ENCODE measurements at regions not wholly inside any gene's neighbourhood (a gene's known extent, or its start where the extent isn't known, plus 50 kb on each side); places are given as distances from the start of the nearest gene placed in this dataset.

GRCh38 chr7:18401757-18402156 lies 93.8 kb upstream of the HDAC9 start:
- Histone ChIP-seq H3K36me3 (ENCODE audit: insufficient read depth, low read length) (no peaks in the 10 kb centered on the region), H3K4me1 (ENCODE audit: control insufficient read depth, insufficient read depth, low read length) (peaks cover 14% of the 10 kb centered on the region), H3K9ac (ENCODE audit: low read depth, low read length) (no peak overlapping the region), H3K4me3 (ENCODE audit: low read length) (no peak overlapping the region), H3K9me3 (replicated peaks; ENCODE audit: low read length) (no peaks in the 10 kb centered on the region), H3K27me3 (ENCODE audit: control insufficient read depth, insufficient read depth, low read length) (no peaks in the 10 kb centered on the region), H3K4me2 (ENCODE audit: low read length) (no peak overlapping the region)

GRCh38 chr7:18402488-18403183 lies 92.9 kb upstream of the HDAC9 start:
- no peaks in the 10 kb centered on the region for H3K9me3 ChIP-seq (replicated peaks; ENCODE audit: low read length)
- H3K9ac ChIP-seq (ENCODE audit: low read depth, low read length): no peak overlapping the region
- H3K4me1 ChIP-seq (ENCODE audit: control insufficient read depth, insufficient read depth, low read length): peaks cover 14% of the 10 kb centered on the region
- no peak overlapping the region for H3K4me3 ChIP-seq (ENCODE audit: low read length)
- no peak overlapping the region for H3K4me2 ChIP-seq (ENCODE audit: low read length)
- H3K27me3 ChIP-seq (ENCODE audit: control insufficient read depth, insufficient read depth, low read length): no peaks in the 10 kb centered on the region
- no peaks in the 10 kb centered on the region for H3K36me3 ChIP-seq (ENCODE audit: insufficient read depth, low read length)

DNA sequence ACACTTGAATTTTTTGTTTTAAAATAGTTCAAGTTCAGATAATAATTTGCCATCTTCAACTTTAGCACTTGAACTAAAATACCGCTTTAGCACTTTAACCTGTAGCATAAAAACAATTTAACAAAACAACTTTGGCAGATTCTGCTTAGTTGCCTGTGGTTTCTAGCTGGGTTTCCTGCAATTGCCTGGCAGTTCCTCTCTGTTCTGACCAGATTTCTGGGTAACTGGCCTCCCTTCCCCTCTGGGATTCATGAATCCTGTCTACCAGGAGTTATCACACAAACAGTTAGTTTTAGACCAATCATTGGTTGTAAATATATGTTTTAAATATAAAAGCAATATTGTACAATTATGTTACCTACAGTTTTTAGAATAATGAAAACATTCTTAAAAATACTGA lies 89.8 kb upstream of the HDAC9 start:
- Histone ChIP-seq H3K4me2 (ENCODE audit: low read length) (no peak overlapping the region), H3K4me1 (ENCODE audit: control insufficient read depth, insufficient read depth, low read length) (peaks cover 24% of the 10 kb centered on the region), H3K27me3 (ENCODE audit: control insufficient read depth, insufficient read depth, low read length) (no peaks in the 10 kb centered on the region), H3K4me3 (ENCODE audit: low read length) (no peak overlapping the region), H3K36me3 (ENCODE audit: insufficient read depth, low read length) (no peaks in the 10 kb centered on the region), H3K9me3 (replicated peaks; ENCODE audit: low read length) (no peaks in the 10 kb centered on the region), H3K9ac (ENCODE audit: low read depth, low read length) (no peak overlapping the region)

DNA sequence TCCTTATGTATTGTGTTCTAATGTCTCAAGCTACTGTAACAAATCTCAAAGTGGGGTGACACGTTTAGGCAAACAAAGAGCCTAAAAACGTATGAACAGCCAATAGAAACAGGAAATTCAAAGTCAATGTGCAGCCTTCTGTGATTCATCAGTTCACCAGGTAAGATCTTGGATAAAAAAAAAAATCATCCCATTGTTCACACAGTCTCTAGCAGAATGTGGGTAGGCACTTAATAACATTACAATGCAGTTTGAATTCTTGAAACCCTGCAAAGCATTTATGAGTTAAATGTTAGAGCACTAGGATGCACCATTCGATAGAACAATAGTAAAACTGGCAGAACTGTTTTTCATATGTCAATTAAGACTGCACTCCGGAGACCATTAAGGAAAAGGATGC lies 88.2 kb upstream of the HDAC9 start:
- H3K27me3 ChIP-seq (ENCODE audit: control insufficient read depth, insufficient read depth, low read length): no peaks in the 10 kb centered on the region
- H3K9ac ChIP-seq (ENCODE audit: low read depth, low read length): no peak overlapping the region
- H3K4me1 ChIP-seq (ENCODE audit: control insufficient read depth, insufficient read depth, low read length): peaks cover 22% of the 10 kb centered on the region
- H3K4me2 ChIP-seq (ENCODE audit: low read length): no peak overlapping the region
- no peak overlapping the region for H3K4me3 ChIP-seq (ENCODE audit: low read length)
- H3K36me3 ChIP-seq (ENCODE audit: insufficient read depth, low read length): no peaks in the 10 kb centered on the region
- H3K9me3 ChIP-seq (replicated peaks; ENCODE audit: low read length): no peaks in the 10 kb centered on the region

DNA sequence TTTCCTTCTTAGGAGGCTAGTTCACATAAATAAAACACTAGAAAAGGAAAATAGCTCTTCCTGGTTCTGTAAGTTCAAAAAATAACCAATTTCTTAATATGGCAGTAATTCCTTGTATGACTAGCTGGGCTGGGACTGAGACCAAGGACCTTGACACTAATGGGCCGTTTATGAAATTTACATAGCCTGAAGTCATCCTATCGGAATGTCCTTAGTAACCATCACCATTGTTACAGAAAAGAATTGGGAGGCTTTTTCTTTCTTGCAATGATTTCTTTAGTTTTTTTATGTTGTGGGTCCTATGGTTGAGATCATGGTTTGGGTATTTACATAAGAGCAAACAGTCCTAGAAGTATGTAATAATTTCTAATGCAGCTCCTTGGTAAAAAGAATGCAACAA lies 87.1 kb upstream of the HDAC9 start:
- H3K9me3 ChIP-seq (replicated peaks; ENCODE audit: low read length): no peaks in the 10 kb centered on the region

DNA sequence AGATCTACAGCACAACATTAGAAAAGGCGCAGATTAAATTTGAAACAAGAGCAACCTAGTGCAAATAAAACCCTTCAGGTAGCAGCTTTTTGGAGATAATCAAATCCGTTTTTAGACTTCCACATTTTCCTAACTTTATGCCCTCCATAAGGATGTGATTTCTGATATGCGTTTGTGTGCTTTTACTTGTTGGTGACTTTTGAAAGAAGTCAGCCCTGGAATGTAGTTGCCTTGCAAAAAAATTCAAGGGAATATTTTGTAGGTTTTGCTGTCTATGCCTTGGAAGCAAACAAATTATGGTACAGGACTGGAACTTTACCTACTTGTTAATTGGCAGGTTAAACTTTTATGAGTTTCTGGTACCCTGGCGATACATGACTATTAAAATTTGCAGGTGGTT lies 86.7 kb upstream of the HDAC9 start:
- H3K4me2 ChIP-seq (ENCODE audit: low read length): peak overlapping the region; percentile 10
- H3K27me3 ChIP-seq (ENCODE audit: control insufficient read depth, insufficient read depth, low read length): no peaks in the 10 kb centered on the region
- H3K4me1 ChIP-seq (ENCODE audit: control insufficient read depth, insufficient read depth, low read length): peaks cover 14% of the 10 kb centered on the region
- H3K4me3 ChIP-seq (ENCODE audit: low read length): no peak overlapping the region
- no peaks in the 10 kb centered on the region for H3K36me3 ChIP-seq (ENCODE audit: insufficient read depth, low read length)
- H3K9me3 ChIP-seq (replicated peaks; ENCODE audit: low read length): no peaks in the 10 kb centered on the region
- no peak overlapping the region for H3K9ac ChIP-seq (ENCODE audit: low read depth, low read length)

More for the DNA sequence above, 87.1 kb upstream of the HDAC9 start:
- Histone ChIP-seq H3K9ac (ENCODE audit: low read depth, low read length) (no peak overlapping the region), H3K4me3 (ENCODE audit: low read length) (no peak overlapping the region), H3K27me3 (ENCODE audit: control insufficient read depth, insufficient read depth, low read length) (no peaks in the 10 kb centered on the region), H3K36me3 (ENCODE audit: insufficient read depth, low read length) (no peaks in the 10 kb centered on the region), H3K4me1 (ENCODE audit: control insufficient read depth, insufficient read depth, low read length) (peaks cover 14% of the 10 kb centered on the region), H3K4me2 (ENCODE audit: low read length) (peak overlapping the region; percentile 10)

- H3K4me1 ChIP-seq (ENCODE audit: control insufficient read depth, insufficient read depth, low read length): peaks cover 8% of the 10 kb centered on the region
- H3K36me3 ChIP-seq (ENCODE audit: insufficient read depth, low read length): no peaks in the 10 kb centered on the region
- no peak overlapping the region for H3K4me2 ChIP-seq (ENCODE audit: low read length)
- H3K9me3 ChIP-seq (replicated peaks; ENCODE audit: low read length): no peaks in the 10 kb centered on the region
- no peak overlapping the region for H3K4me3 ChIP-seq (ENCODE audit: low read length)
- H3K9ac ChIP-seq (ENCODE audit: low read depth, low read length): no peak overlapping the region
- no peaks in the 10 kb centered on the region for H3K27me3 ChIP-seq (ENCODE audit: control insufficient read depth, insufficient read depth, low read length)
Measured at GRCh38 chr7:18413447-18413846, 82.1 kb upstream of the HDAC9 start.

- Histone ChIP-seq H3K27me3 (ENCODE audit: control insufficient read depth, insufficient read depth, low read length) (no peaks in the 10 kb centered on the region), H3K4me1 (ENCODE audit: control insufficient read depth, insufficient read depth, low read length) (no peaks in the 10 kb centered on the region), H3K36me3 (ENCODE audit: insufficient read depth, low read length) (no peaks in the 10 kb centered on the region), H3K4me3 (ENCODE audit: low read length) (no peak overlapping the region), H3K9ac (ENCODE audit: low read depth, low read length) (no peak overlapping the region), H3K4me2 (ENCODE audit: low read length) (no peak overlapping the region), H3K9me3 (replicated peaks; ENCODE audit: low read length) (no peaks in the 10 kb centered on the region)
Measured at GRCh38 chr7:18414885-18415284, 80.7 kb upstream of the HDAC9 start.

DNA sequence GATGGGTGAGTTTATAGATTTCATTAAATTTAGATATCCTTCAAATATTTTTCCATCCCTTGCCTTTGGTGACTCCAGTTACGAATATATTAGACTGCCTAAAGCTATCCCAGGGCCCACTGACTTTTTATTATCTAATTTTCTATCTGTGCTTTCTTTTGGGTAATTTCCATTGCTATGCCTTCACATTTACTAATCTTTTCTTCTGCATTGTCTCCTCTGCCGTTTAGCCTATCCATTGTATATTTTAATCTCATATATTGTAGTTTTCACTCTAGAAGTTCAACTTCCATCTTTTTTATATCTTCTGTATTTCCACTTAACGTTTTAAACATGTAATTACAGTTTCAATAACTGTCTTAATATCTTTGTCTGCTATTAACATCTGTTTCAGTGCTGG lies 78.6 kb upstream of the HDAC9 start:
- Histone ChIP-seq H3K4me1 (ENCODE audit: control insufficient read depth, insufficient read depth, low read length) (peaks cover 5% of the 10 kb centered on the region), H3K9me3 (replicated peaks; ENCODE audit: low read length) (no peaks in the 10 kb centered on the region), H3K9ac (ENCODE audit: low read depth, low read length) (no peak overlapping the region)

GRCh38 chr7:18419456-18419855 lies 76.1 kb upstream of the HDAC9 start:
- H3K4me2 ChIP-seq (ENCODE audit: low read length): no peak overlapping the region
- H3K9me3 ChIP-seq (replicated peaks; ENCODE audit: low read length): no peaks in the 10 kb centered on the region
- no peak overlapping the region for H3K4me3 ChIP-seq (ENCODE audit: low read length)
- H3K4me1 ChIP-seq (ENCODE audit: control insufficient read depth, insufficient read depth, low read length): peaks cover 5% of the 10 kb centered on the region
- H3K36me3 ChIP-seq (ENCODE audit: insufficient read depth, low read length): no peaks in the 10 kb centered on the region
- no peak overlapping the region for H3K9ac ChIP-seq (ENCODE audit: low read depth, low read length)
- no peaks in the 10 kb centered on the region for H3K27me3 ChIP-seq (ENCODE audit: control insufficient read depth, insufficient read depth, low read length)

More for the DNA sequence above, 78.6 kb upstream of the HDAC9 start:
- H3K36me3 ChIP-seq (ENCODE audit: insufficient read depth, low read length): no peaks in the 10 kb centered on the region
- no peak overlapping the region for H3K4me3 ChIP-seq (ENCODE audit: low read length)
- no peak overlapping the region for H3K4me2 ChIP-seq (ENCODE audit: low read length)
- no peaks in the 10 kb centered on the region for H3K27me3 ChIP-seq (ENCODE audit: control insufficient read depth, insufficient read depth, low read length)

- Histone ChIP-seq H3K4me3 (ENCODE audit: low read length) (no peak overlapping the region), H3K27me3 (ENCODE audit: control insufficient read depth, insufficient read depth, low read length) (no peaks in the 10 kb centered on the region), H3K4me1 (ENCODE audit: control insufficient read depth, insufficient read depth, low read length) (peaks cover 5% of the 10 kb centered on the region), H3K9me3 (replicated peaks; ENCODE audit: low read length) (no peaks in the 10 kb centered on the region), H3K36me3 (ENCODE audit: insufficient read depth, low read length) (no peaks in the 10 kb centered on the region), H3K4me2 (ENCODE audit: low read length) (no peak overlapping the region), H3K9ac (ENCODE audit: low read depth, low read length) (no peak overlapping the region)
Measured at GRCh38 chr7:18420108-18420507, 75.4 kb upstream of the HDAC9 start.

GRCh38 chr7:18420748-18421147 lies 74.8 kb upstream of the HDAC9 start:
- no peak overlapping the region for H3K4me2 ChIP-seq (ENCODE audit: low read length)
- no peaks in the 10 kb centered on the region for H3K9me3 ChIP-seq (replicated peaks; ENCODE audit: low read length)
- no peak overlapping the region for H3K4me3 ChIP-seq (ENCODE audit: low read length)
- H3K36me3 ChIP-seq (ENCODE audit: insufficient read depth, low read length): no peaks in the 10 kb centered on the region
- H3K4me1 ChIP-seq (ENCODE audit: control insufficient read depth, insufficient read depth, low read length): peaks cover 7% of the 10 kb centered on the region
- H3K27me3 ChIP-seq (ENCODE audit: control insufficient read depth, insufficient read depth, low read length): no peaks in the 10 kb centered on the region
- H3K9ac ChIP-seq (ENCODE audit: low read depth, low read length): no peak overlapping the region
